ENCODE measurements at regions not wholly inside any gene's neighbourhood (a gene's known extent, or its start where the extent isn't known, plus 50 kb on each side); places are given as distances from the start of the nearest gene placed in this dataset.

DNA sequence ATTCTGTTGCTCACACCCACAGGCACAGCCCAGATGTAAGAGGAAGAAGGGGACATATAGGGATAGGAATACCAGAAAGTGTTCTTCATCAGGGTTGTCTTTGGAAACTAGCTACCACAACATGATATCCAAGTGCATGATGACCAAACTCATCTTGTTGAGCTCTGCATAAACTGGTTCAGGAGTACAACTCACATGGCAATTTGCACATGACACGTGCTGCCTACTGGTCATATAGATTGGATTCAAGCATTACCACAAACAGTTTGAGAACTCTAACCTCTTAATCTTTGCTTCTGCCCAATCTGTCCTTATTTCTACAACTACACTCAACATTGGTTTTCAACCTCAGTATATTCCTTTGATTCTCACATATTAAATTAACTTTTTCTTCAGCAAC is 184.7 kb upstream of the PCSK2 start:
- Histone ChIP-seq H3K27me3 (replicated peaks; ENCODE audit: insufficient read depth) (no peaks in the 10 kb centered on the region), H3K4me3 (no peak overlapping the region), H3K9me3 (no peaks in the 10 kb centered on the region), H3K27ac (no peak overlapping the region), H3K36me3 (no peaks in the 10 kb centered on the region), H3K4me1 (ENCODE audit: control insufficient read depth in 1 of 2, low read depth in 2 of 2) (no peaks in the 10 kb centered on the region)
- ATAC-seq (ENCODE audit: insufficient number of reproducible peaks, low FRiP score, low read depth) (no peak), DNase-seq (ENCODE audit: low spot score) (no peak)
- TF ChIP-seq, protein P1, sequence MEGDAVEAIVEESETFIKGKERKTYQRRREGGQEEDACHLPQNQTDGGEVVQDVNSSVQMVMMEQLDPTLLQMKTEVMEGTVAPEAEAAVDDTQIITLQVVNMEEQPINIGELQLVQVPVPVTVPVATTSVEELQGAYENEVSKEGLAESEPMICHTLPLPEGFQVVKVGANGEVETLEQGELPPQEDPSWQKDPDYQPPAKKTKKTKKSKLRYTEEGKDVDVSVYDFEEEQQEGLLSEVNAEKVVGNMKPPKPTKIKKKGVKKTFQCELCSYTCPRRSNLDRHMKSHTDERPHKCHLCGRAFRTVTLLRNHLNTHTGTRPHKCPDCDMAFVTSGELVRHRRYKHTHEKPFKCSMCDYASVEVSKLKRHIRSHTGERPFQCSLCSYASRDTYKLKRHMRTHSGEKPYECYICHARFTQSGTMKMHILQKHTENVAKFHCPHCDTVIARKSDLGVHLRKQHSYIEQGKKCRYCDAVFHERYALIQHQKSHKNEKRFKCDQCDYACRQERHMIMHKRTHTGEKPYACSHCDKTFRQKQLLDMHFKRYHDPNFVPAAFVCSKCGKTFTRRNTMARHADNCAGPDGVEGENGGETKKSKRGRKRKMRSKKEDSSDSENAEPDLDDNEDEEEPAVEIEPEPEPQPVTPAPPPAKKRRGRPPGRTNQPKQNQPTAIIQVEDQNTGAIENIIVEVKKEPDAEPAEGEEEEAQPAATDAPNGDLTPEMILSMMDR (IDR thresholded peaks at IDR 0.05): no peak

DNA sequence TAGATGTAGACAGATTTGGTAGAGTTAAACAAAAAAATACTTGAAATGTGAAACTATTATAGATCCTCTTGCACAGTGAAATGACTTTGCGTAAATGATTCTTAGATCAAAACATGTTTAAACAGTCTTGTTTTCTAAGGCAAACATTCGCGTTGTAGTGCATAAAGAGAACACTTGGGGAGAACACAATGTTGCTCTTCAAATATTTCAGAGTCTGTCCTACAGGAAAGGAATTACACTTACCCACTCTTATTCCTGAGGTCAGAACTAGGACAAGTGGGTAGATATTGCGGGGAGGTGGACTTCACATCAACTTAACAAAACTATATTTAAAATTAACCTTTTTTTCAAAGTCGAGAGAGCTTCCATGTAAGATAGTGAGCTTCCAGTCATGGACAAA is 183.5 kb upstream of the PCSK2 start:
- DNase-seq (ENCODE audit: low spot score) (no peak), ATAC-seq (ENCODE audit: insufficient number of reproducible peaks, low FRiP score, low read depth) (no peak)
- Histone ChIP-seq H3K36me3 (no peaks in the 10 kb centered on the region), H3K4me3 (no peak overlapping the region), H3K27ac (no peak overlapping the region), H3K4me1 (ENCODE audit: control insufficient read depth in 1 of 2, low read depth in 2 of 2) (no peaks in the 10 kb centered on the region), H3K27me3 (replicated peaks; ENCODE audit: insufficient read depth) (no peaks in the 10 kb centered on the region), H3K9me3 (no peaks in the 10 kb centered on the region)
- TF ChIP-seq, protein P1 (IDR thresholded peaks at IDR 0.05): no peak

DNA sequence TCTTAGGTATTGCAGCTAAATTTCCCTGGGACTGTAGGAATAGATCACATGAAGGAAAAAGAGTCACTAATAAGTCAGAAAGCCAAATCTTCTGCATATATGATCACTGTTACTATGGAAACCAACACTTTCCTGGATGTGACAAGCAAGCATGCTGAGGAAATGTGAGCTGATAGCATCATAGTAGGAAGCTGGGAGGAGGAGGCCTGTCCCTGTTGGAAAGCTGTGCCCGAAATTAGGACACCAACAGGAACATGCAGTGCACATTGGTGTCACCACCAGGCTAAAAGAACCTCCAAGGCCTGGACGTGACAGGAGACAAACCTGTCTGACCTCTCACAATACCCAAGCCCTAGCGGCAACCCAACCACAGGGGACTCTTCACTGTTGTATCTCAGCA is 181.9 kb upstream of the PCSK2 start:
- no peak for ATAC-seq (ENCODE audit: insufficient number of reproducible peaks, low FRiP score, low read depth)
- no peak for DNase-seq (ENCODE audit: low spot score)
- Histone ChIP-seq H3K27ac (no peak overlapping the region), H3K9me3 (no peaks in the 10 kb centered on the region), H3K4me1 (ENCODE audit: control insufficient read depth in 1 of 2, low read depth in 2 of 2) (no peaks in the 10 kb centered on the region), H3K36me3 (no peaks in the 10 kb centered on the region), H3K27me3 (replicated peaks; ENCODE audit: insufficient read depth) (no peaks in the 10 kb centered on the region), H3K4me3 (no peak overlapping the region)
- TF ChIP-seq, protein P1 (IDR thresholded peaks at IDR 0.05): no peak

DNA sequence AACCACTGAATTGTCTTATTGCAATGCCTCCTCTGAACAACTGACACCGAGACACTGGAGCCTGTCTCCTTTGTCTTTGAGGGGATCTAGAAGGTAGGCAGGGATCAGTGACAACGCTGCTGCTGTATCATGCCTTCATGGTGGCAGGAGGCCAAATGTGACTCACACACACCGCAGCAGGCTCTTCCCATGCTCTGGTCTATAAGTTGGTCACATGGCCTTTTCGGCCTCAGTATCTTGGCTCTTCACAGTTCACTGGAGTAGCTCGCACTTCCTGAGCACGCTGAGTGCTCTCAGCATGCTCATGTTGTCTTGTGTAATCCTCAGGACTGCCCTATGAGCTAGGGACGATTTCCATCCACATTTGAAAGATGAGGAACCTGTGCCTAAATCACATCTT is 167.4 kb upstream of the PCSK2 start:
- TF ChIP-seq, protein P1 (IDR thresholded peaks at IDR 0.05): no peak
- peaks cover 7% of the 10 kb centered on the region for H3K9me3 ChIP-seq
- no peaks in the 10 kb centered on the region for H3K27me3 ChIP-seq (replicated peaks; ENCODE audit: insufficient read depth)
- no peak overlapping the region for H3K4me3 ChIP-seq
- DNase-seq (ENCODE audit: low spot score) (no peak), ATAC-seq (ENCODE audit: insufficient number of reproducible peaks, low FRiP score, low read depth) (no peak)
- no peaks in the 10 kb centered on the region for H3K4me1 ChIP-seq (ENCODE audit: control insufficient read depth in 1 of 2, low read depth in 2 of 2)
- no peaks in the 10 kb centered on the region for H3K36me3 ChIP-seq
- no peak overlapping the region for H3K27ac ChIP-seq

DNA sequence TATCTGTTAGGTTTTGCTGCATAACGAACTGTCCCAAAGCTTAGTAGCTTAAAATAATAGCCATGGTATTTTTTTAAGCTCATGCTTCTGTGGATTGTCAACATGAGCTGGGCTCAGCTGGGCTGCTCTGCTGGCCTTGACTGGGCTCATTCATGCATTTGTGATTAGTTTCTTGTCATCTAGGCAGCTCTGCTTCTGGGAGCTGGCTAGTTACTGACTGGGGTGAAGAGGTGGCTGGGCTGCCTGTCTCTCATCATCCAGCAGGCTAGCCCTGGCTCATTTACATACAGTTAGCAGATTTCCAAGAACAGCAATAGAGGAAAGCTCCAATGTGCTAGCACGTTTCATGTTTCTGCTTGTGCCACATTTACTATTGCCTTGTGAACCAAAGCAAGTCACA is 165.1 kb upstream of the PCSK2 start:
- Histone ChIP-seq H3K27ac (no peak overlapping the region), H3K4me3 (no peak overlapping the region), H3K36me3 (no peaks in the 10 kb centered on the region), H3K27me3 (replicated peaks; ENCODE audit: insufficient read depth) (no peaks in the 10 kb centered on the region), H3K9me3 (peaks cover 7% of the 10 kb centered on the region), H3K4me1 (ENCODE audit: control insufficient read depth in 1 of 2, low read depth in 2 of 2) (no peaks in the 10 kb centered on the region)
- TF ChIP-seq, protein P1 (IDR thresholded peaks at IDR 0.05): no peak
- DNase-seq (ENCODE audit: low spot score) (no peak), ATAC-seq (ENCODE audit: insufficient number of reproducible peaks, low FRiP score, low read depth) (no peak)
